HG02943 (cell line): ENCODE measurements at regions not wholly inside any gene's neighbourhood (a gene's known extent, or its start where the extent isn't known, plus 50 kb on each side); places are given as distances from the start of the nearest gene placed in this dataset.
"Not testable (repeated sequence)": the region's sequence is repeated elsewhere in the genome, so short reads cannot be mapped to it uniquely, and the experiment has no call there.

Source experiments
- ATAC-seq: cut with Tn5 transposase; IDR thresholded peaks from one replicate; pipeline ENCODE4 v1.9.1; 2021; ENCODE audit warnings: mild to moderate bottlenecking, low read depth, moderate library complexity; ENCODE audit not compliant: unreplicated experiment

- ATAC-seq = no peak
Observed at GRCh38 chr7:115368998-115369397, 447.1 kb downstream of the MDFIC start.

- ATAC-seq = no peak
Observed at GRCh38 chr7:115363916-115364315, 442.0 kb downstream of the MDFIC start.

GRCh38 chr7:115359955-115360354 lies 438.1 kb downstream of the MDFIC start:
- ATAC-seq = no peak

- no peak for ATAC-seq
Observed at GRCh38 chr7:115359119-115359518, 437.2 kb downstream of the MDFIC start.

- ATAC-seq = no peak
Observed at GRCh38 chr7:115357703-115357999, 435.8 kb downstream of the MDFIC start.

GRCh38 chr7:115356999-115357702 lies 435.3 kb downstream of the MDFIC start:
- ATAC-seq = no peak

- ATAC-seq = no peak
Observed at GRCh38 chr7:115356139-115356746, 434.3 kb downstream of the MDFIC start.

GRCh38 chr7:115354925-115355324 lies 433.0 kb downstream of the MDFIC start:
- no peak for ATAC-seq

GRCh38 chr7:115352375-115352774 lies 430.5 kb downstream of the MDFIC start:
- no peak for ATAC-seq

GRCh38 chr7:115350764-115351163 lies 428.9 kb downstream of the MDFIC start:
- ATAC-seq = no peak

- no peak for ATAC-seq
Observed at GRCh38 chr7:115349635-115350034, 427.7 kb downstream of the MDFIC start.

- no peak for ATAC-seq
Observed at GRCh38 chr7:115346685-115347084, 424.8 kb downstream of the MDFIC start.

GRCh38 chr7:115340828-115341227 lies 418.9 kb downstream of the MDFIC start:
- no peak for ATAC-seq

- no peak for ATAC-seq
Observed at GRCh38 chr7:115338016-115338415, 416.1 kb downstream of the MDFIC start.

GRCh38 chr7:115332691-115333090 lies 410.8 kb downstream of the MDFIC start:
- ATAC-seq = no peak

- ATAC-seq = no peak
Observed at GRCh38 chr7:115329006-115329405, 407.1 kb downstream of the MDFIC start.

- ATAC-seq = no peak
Observed at GRCh38 chr7:115328018-115328417, 406.1 kb downstream of the MDFIC start.

- no peak for ATAC-seq
Observed at GRCh38 chr7:115327326-115327725, 405.4 kb downstream of the MDFIC start.

- no peak for ATAC-seq
Observed at GRCh38 chr7:115319541-115319940, 397.6 kb downstream of the MDFIC start.

GRCh38 chr7:115310316-115310715 lies 388.4 kb downstream of the MDFIC start:
- ATAC-seq = not testable (repeated sequence)

- no peak for ATAC-seq
Observed at GRCh38 chr7:115306586-115306985, 384.7 kb downstream of the MDFIC start.

- ATAC-seq = no peak
Observed at GRCh38 chr7:115300231-115300870, 378.5 kb downstream of the MDFIC start.
